AG09319 (cell line): ENCODE measurements at regions not wholly inside any gene's neighbourhood (a gene's known extent, or its start where the extent isn't known, plus 50 kb on each side); places are given as distances from the start of the nearest gene placed in this dataset.
"Not testable (repeated sequence)": the region's sequence is repeated elsewhere in the genome, so short reads cannot be mapped to it uniquely, and the experiment has no call there.

ENCODE experiments used
- DNase-seq: peaks from one replicate; pipeline ENCODE4 v3.0.0-alpha.2; 2010; ENCODE audit warnings: low read depth; ENCODE audit errors: extremely low read depth
- TF ChIP-seq, protein P1 (sequence below): IDR thresholded peaks from 2 replicates; pipeline ENCODE4 v1.5.1; 2011; ENCODE audit warnings: low read depth, mild to moderate bottlenecking, inconsistent platforms, low read length, moderate library complexity

DNA sequence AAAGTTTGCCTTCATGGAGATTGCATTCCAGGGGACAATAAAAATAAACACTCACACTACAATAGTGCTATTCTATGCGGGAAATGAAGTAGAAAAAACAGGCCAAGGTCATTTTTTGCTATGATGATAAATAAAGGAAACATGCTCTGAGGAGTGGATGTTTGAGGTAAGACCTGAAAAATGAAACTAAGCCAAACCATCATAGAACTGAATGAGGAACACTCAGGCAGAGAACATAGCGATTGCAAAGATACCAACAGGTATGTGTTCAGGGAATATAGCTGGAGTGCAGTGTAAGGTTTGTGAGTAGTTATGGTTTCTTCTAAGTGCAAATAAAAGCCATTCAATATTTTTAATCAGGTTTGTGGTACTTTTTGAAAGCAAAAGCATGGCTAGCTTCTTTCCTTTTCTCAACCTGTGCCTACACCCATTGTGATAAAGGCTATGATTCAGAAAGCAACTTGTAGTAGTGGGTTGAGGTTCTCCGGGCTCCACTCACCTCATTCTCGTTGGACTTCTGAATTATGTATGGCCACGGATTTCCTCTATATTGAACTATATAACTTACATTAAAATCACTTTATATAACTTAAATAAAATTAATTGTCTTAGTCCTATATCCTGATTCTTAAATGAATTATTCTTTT lies 278.2 kb upstream of the CHORDC1 start:
- DNase-seq, result no peak
- TF ChIP-seq, protein P1, sequence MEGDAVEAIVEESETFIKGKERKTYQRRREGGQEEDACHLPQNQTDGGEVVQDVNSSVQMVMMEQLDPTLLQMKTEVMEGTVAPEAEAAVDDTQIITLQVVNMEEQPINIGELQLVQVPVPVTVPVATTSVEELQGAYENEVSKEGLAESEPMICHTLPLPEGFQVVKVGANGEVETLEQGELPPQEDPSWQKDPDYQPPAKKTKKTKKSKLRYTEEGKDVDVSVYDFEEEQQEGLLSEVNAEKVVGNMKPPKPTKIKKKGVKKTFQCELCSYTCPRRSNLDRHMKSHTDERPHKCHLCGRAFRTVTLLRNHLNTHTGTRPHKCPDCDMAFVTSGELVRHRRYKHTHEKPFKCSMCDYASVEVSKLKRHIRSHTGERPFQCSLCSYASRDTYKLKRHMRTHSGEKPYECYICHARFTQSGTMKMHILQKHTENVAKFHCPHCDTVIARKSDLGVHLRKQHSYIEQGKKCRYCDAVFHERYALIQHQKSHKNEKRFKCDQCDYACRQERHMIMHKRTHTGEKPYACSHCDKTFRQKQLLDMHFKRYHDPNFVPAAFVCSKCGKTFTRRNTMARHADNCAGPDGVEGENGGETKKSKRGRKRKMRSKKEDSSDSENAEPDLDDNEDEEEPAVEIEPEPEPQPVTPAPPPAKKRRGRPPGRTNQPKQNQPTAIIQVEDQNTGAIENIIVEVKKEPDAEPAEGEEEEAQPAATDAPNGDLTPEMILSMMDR, result no peak

DNA sequence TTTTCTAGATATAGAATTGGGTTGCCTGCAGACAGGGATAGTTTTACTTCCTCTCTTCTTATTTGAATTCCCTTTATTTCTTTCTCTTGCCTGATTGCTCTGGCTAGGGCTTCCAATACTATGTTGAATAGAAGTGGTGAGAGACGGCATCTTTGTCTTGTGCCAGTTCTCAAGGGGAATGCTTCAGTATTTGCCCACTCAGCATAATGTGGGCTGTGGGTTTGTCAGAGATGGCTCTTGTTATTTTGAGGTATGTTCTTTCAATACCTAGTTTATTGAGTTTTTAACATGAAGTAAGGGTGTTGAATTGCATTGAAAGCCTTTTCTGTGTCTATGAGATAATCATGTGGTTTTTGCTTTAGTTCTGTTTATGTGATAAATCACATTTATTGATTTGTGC lies 273.9 kb upstream of the CHORDC1 start:
- TF ChIP-seq, protein P1, result no peak
- no peak for DNase-seq

DNA sequence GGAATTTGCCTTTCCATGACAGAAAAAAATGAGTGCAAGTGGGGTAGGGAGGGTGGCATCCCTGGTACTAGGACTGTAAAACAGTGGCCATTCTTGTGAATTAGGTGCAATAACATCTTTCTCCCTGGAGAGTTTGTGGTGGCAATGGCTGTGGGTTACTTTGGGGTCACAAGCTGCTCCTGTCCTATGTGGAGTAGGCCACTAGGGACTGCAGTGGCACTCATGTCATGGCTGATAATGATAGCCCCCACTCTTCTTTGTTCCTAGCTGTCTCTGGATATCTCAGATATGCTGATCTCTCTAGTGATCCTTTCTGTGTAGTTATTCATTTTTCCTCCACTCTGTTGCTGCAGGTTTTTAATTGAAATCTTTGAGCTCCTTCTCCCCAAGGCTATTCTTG lies 270.5 kb upstream of the CHORDC1 start:
- TF ChIP-seq, protein P1, result no peak
- DNase-seq, result no peak

DNA sequence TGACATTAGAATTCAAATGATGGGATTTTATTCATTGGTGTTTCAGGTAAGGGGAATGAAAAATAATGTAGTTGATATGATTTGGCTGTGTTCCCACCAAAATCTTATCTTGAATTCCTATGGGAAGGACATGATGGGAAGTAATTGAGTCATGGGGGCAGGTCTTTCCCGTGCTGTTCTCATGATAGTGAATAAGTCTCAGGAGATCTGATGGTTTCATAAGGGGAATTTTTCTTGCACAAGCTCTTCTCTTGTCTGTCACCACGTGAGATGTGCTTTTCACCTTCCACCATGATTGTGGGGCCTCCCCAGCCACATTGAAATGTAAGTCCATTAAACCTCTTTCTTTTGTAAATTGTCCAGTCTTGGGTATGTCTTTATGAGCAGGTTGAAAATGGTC lies 268.6 kb upstream of the CHORDC1 start:
- no peak for DNase-seq
- TF ChIP-seq, protein P1, result no peak

DNA sequence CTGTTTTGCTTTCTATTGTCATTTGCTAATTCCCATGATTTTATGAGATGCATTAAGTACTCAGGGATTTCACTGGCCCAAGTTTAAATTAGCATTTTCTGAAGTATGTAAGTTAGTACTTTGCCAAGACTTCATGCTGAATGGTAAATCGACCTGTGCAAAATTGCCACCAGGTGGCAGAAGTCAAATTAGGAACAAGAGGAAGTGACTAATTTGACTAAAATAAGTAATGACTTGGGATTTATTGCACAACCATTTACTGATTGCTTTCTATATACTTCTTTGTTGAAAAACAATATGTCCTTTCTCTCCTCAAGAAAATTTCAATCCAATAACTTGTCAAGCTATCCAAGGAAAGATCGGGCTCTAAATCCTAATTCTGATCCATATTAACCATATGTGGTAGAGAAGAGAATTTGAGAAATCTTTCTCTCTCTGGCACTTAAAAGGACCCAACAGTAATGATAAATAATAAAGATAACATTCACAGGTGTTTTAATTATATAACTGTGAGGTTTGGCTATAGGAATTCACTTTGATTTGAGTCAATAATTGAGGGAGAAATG lies 253.7 kb upstream of the CHORDC1 start:
- TF ChIP-seq, protein P1, result no peak
- DNase-seq, result no peak

DNA sequence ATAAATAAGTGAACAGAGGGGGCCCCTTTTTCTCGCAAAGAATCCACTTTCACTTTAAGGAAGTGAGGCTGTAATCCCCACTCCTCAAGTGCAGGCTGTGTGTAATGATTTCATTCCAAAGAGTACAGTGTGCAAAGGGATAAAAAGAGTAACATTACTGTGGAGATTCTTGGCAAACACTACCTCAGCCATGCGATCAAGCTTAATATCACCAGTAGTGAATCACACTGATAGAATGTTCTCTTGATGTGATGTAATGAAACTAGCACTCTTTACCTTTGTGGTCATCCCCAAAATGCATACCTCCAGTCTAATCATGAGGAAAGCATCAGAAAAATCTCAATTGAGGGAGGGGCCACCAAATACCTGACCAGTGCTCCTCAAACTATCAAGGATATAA lies 246.1 kb upstream of the CHORDC1 start:
- TF ChIP-seq, protein P1, result no peak
- DNase-seq, result no peak

DNA sequence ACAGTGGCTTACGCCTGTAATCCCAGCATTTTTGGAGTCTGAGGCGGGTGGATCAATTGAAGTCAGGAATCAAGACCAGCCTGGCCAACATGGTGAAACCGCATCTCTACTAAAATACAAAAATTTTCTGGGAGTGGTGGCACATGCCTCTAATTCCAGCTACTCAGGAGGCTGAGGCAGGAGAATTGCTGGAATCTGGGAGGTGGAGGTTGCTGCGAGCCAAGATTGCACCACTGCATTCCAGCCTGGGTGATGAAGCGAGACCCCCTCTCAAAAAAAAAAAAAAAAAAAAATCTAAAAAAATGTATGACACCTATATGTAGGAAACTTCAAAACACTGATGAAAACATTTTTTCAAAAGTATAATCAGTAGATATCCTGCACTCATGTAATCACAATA lies 242.7 kb upstream of the CHORDC1 start:
- no peak for DNase-seq
- TF ChIP-seq, protein P1, result no peak

DNA sequence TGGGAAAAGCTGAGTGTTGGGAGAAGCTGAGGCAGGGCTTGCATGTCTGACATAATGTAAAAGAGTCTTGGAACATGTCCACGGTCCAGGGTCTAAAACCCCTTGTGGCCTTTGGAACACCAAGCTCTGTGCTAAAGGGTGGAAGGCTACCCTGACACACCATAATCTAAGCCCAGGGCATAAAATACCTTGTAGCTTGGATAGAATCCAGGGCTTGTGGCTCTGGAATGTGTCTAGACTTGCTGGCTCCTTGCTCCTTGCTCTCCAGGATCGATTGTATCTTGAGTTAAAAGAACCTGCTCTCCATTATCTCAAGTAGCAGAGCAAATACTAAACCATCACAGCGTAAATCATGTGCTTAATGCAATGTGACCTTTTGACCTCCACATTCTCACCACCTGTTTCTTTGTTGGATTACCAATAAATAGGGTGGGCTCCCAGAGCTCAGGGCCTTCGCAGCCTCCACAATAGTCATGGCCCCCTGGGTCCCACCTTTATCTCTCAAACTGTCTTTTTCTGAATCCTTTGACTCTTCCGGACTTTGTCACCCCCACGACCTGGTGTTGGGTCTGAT lies 232.6 kb upstream of the CHORDC1 start:
- DNase-seq, result not testable (repeated sequence)
